Panc1 (cell line): ENCODE measurements at regions not wholly inside any gene's neighbourhood (a gene's known extent, or its start where the extent isn't known, plus 50 kb on each side); places are given as distances from the start of the nearest gene placed in this dataset.

Experiments used
- ATAC-seq: fragments of 200-7000 bp; cut with Tn5 transposase; 2 replicates; pipeline ENCODE4 v1.9.1; 2020; ENCODE audit warnings: mild to moderate bottlenecking, moderate library complexity
- BruUV-seq: library from RNA; stranded (reverse); fragments of 400-500 nt; replicated peaks from 2 replicates; lab custom pipeline; 2021; lab: Mats Ljungman, UMichigan
- CTCF ChIA-PET: fragments of 300-600 bp; sonication (Branson Sonifier 250); formaldehyde crosslinking; loops from one replicate; lab custom pipeline; 2022; ENCODE audit warnings: antibody characterized with exemption; lab: Charles Lee
- POLR2A ChIA-PET: fragments of 300-600 bp; sonication (Branson Sonifier 250); formaldehyde crosslinking; loops from one replicate; lab custom pipeline; 2022; ENCODE audit warnings: antibody characterized with exemption; lab: Charles Lee
- DNase-seq: peaks from one replicate; pipeline ENCODE4 v3.0.0-alpha.2; 2010; ENCODE audit warnings: low read depth, low spot score
- H3K27ac ChIP-seq: 2 replicates; pipeline ENCODE4 v1.5.1; 2011; ENCODE audit warnings: mild to moderate bottlenecking, low read length, inconsistent platforms
- H3K27me3 ChIP-seq: fragments of 200-500 bp; sonication (Bioruptor generic); 2 replicates; pipeline ENCODE4 v1.6.0; 2014; ENCODE audit warnings: low read length, inconsistent platforms; ENCODE audit not compliant: control insufficient read depth, insufficient read depth
- H3K36me3 ChIP-seq: fragments of 200-500 bp; sonication (Bioruptor generic); 2 replicates; pipeline ENCODE4 v1.5.1; 2014; ENCODE audit warnings: inconsistent platforms, mild to moderate bottlenecking, low read length, moderate library complexity; ENCODE audit not compliant: control insufficient read depth, insufficient read depth
- H3K4me1 ChIP-seq: 2 replicates; pipeline ENCODE4 v1.5.1; 2011; ENCODE audit warnings: inconsistent platforms, mild to moderate bottlenecking, low read length, moderate library complexity; ENCODE audit not compliant: control insufficient read depth, insufficient read depth
- H3K4me3 ChIP-seq, 2 experiments: 2 replicates each; pipeline ENCODE4 v1.5.1; 2011 to 2012; ENCODE audit warnings: low read depth in 2 of 2, low read length in 2 of 2, mild to moderate bottlenecking in 2 of 2, inconsistent platforms in 1 of 2, moderate library complexity in 1 of 2
- H3K9me3 ChIP-seq: fragments of 200-500 bp; sonication (Bioruptor generic); 2 replicates; pipeline ENCODE4 v1.5.1; 2014; ENCODE audit warnings: low read depth, mild to moderate bottlenecking, inconsistent platforms, low read length, moderate library complexity; ENCODE audit not compliant: control insufficient read depth, insufficient read depth
- CTCF ChIP-seq: fragments of 450-650 bp; IDR thresholded peaks from 2 replicates; pipeline ENCODE4 v1.5.1; 2017; ENCODE audit warnings: mild to moderate bottlenecking
- POLR2AphosphoS5 ChIP-seq: IDR thresholded peaks from 2 replicates; pipeline ENCODE4 v1.6.1; 2012; ENCODE audit warnings: mild to moderate bottlenecking, low read depth, low read length, moderate library complexity
- REST ChIP-seq, 2 experiments: IDR thresholded peaks; 2 replicates each; pipeline ENCODE4 v1.6.1; 2011 to 2012; ENCODE audit warnings: low read depth in 2 of 2, control low read depth in 1 of 2, low read length in 1 of 2, mild to moderate bottlenecking in 1 of 2, moderate library complexity in 1 of 2; ENCODE audit not compliant: insufficient read depth in 1 of 2
- SIN3A ChIP-seq: IDR thresholded peaks from 2 replicates; pipeline ENCODE4 v1.6.1; 2012; ENCODE audit warnings: low read depth, mild to moderate bottlenecking, low read length, moderate library complexity, borderline replicate concordance; ENCODE audit not compliant: insufficient read depth
- TCF7L2 ChIP-seq: IDR thresholded peaks from 2 replicates; pipeline ENCODE4 v1.6.1; 2011; ENCODE audit warnings: mild to moderate bottlenecking, low read depth, low read length, inconsistent platforms
- in situ Hi-C: cut with HindIII; loops from 2 replicates; pipeline ENCODE4 v1.10.0; 2016; ENCODE audit warnings: low sequenced_read_pairs, low pct_unique_long_range_greater_than_20kb
- intact Hi-C: fragments of 100-400 bp; cut with micrococcal nuclease; formaldehyde crosslinking; loops from one replicate; pipeline ENCODE4 v1.10.0; 2022; ENCODE audit not compliant: unreplicated experiment

GRCh38 chrX:138849521-138849920 is 138.0 kb upstream of the FGF13 start:
- ChIA-PET CTCF (no interaction called here), POLR2A (no interaction called here)
- ATAC-seq (no peak), DNase-seq (no peak)
- Histone ChIP-seq H3K4me3 (no peak overlapping the region), H3K9me3 (no peaks in the 10 kb centered on the region), H3K27ac (no peak overlapping the region), H3K36me3 (no peaks in the 10 kb centered on the region), H3K4me1 (no peaks in the 10 kb centered on the region), H3K27me3 (no peaks in the 10 kb centered on the region)
- intact Hi-C loops = no loop called here
- in situ Hi-C loops = no loop called here
- TF ChIP-seq SIN3A = no peak
- no peak for TF ChIP-seq POLR2AphosphoS5
- TF ChIP-seq TCF7L2 = no peak
- no peak for TF ChIP-seq CTCF
- TF ChIP-seq REST (IDR thresholded peaks at IDR 0.05; ENCODE audit: insufficient read depth in 1 of 2, low read depth in 2 of 2, low read length in 1 of 2) = no peak
- no TSS peak for BruUV-seq

GRCh38 chrX:138847930-138848329 is 136.4 kb upstream of the FGF13 start:
- H3K27ac ChIP-seq = no peak overlapping the region
- H3K4me3 ChIP-seq = no peak overlapping the region
- no peaks in the 10 kb centered on the region for H3K27me3 ChIP-seq
- no peak for TF ChIP-seq POLR2AphosphoS5
- no peak for TF ChIP-seq REST (IDR thresholded peaks at IDR 0.05; ENCODE audit: insufficient read depth in 1 of 2, low read depth in 2 of 2, low read length in 1 of 2)
- peak; percentile 16; the same call in 1 of the 2 replicates for TF ChIP-seq CTCF
- no peak for DNase-seq
- in situ Hi-C loops = no loop called here
- intact Hi-C loops = no loop called here
- ATAC-seq = no peak
- H3K9me3 ChIP-seq = no peaks in the 10 kb centered on the region
- no peaks in the 10 kb centered on the region for H3K4me1 ChIP-seq
- no peaks in the 10 kb centered on the region for H3K36me3 ChIP-seq
- no TSS peak for BruUV-seq
- POLR2A ChIA-PET = no interaction called here
- CTCF ChIA-PET = no interaction called here
